Activated B cell treated with CpG ODN at 0.5 μM for 24 hours (primary cell): ENCODE measurements at regions not wholly inside any gene's neighbourhood (a gene's known extent, or its start where the extent isn't known, plus 50 kb on each side); places are given as distances from the start of the nearest gene placed in this dataset.

Experiments used
- ATAC-seq: fragments of 200-7000 bp; cut with Tn5 transposase; one replicate; pipeline ENCODE4 v1.10.0; 2021; ENCODE audit warnings: low read depth, mild to moderate bottlenecking, moderate library complexity
- CTCF ChIA-PET: fragments of 350-600 bp; sonication (Branson Sonifier 250); formaldehyde crosslinking; loops from one replicate; lab custom pipeline; 2021; ENCODE audit warnings: antibody characterized with exemption; lab: Charles Lee
- POLR2A ChIA-PET: fragments of 350-600 bp; sonication (Branson Sonifier 250); formaldehyde crosslinking; loops from one replicate; lab custom pipeline; 2021; ENCODE audit warnings: antibody characterized with exemption; lab: Charles Lee
- DNase-seq: peaks from one replicate; pipeline ENCODE4 v3.0.0; 2022
- H3K27ac Mint-ChIP-seq: one replicate; pipeline ENCODE4 v1.8.0; 2020; ENCODE audit warnings: mixed read lengths
- H3K27me3 Mint-ChIP-seq: one replicate; pipeline ENCODE4 v1.8.0; 2021; ENCODE audit warnings: mixed read lengths
- H3K36me3 Mint-ChIP-seq: one replicate; pipeline ENCODE4 v1.8.0; 2021; ENCODE audit warnings: low read depth, mixed read lengths
- H3K4me1 Mint-ChIP-seq: one replicate; pipeline ENCODE4 v1.8.0; 2021; ENCODE audit warnings: mixed read lengths
- H3K4me3 Mint-ChIP-seq: one replicate; pipeline ENCODE4 v1.8.0; 2020; ENCODE audit warnings: mild to moderate bottlenecking, mixed read lengths
- H3K9me3 Mint-ChIP-seq: one replicate; pipeline ENCODE4 v1.8.0; 2020; ENCODE audit warnings: mixed read lengths
- CTCF ChIP-seq: fragments of 200-600 bp; IDR thresholded peaks from one replicate; pipeline ENCODE4 v1.8.0; 2022; ENCODE audit warnings: antibody characterized with exemption, mild to moderate bottlenecking
- intact Hi-C: fragments of 100-400 bp; cut with micrococcal nuclease; formaldehyde crosslinking; loops from one replicate; pipeline ENCODE4 v1.15.1; 2024

DNA sequence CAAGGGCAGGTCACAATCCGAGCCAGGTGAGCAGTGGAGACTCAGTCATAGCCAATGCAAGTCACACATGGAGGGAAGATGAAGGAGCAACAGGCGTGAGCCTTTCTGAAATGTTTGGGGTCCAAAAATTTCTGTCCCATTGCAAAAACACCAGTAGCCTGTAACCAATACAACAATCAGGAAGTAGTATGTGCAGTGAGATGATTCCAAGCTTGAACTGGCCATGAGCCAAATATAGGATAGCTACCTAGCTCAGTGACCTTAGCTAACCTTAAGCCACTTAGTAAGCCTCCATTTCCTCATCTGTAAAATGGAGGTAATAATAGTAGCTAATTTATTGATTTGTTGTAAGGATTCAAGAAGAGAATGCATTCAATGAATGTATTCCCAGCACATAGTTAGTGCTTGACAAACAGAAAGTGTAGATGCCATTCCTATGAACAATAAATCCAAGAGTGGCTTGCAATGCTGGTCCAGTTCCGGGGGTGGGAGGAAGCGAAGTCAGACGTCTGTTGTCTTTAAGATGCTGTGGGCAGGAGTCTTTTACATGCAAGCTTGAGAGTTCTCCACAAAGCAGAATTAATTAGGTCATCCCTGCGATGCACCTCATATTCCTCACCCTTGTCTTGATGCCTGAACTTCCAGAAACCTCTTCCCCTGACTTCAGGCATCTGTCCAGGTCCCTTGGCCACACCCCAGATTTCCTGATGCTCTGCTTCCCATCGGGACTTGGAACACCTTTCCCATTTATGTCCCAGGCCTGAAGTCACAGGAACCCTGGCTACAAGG is 195.7 kb upstream of the UBL3 start:
- TF ChIP-seq CTCF = no peak
- no peak for DNase-seq
- Mint-ChIP-seq H3K4me1 (no peaks in the 10 kb centered on the region), H3K36me3 (no peaks in the 10 kb centered on the region), H3K27ac (no peak overlapping the region), H3K27me3 (no peaks in the 10 kb centered on the region), H3K9me3 (no peaks in the 10 kb centered on the region), H3K4me3 (no peak overlapping the region)
- intact Hi-C loops = no loop called here
- ATAC-seq = no peak
- ChIA-PET CTCF (no interaction called here), POLR2A (no interaction called here)

DNA sequence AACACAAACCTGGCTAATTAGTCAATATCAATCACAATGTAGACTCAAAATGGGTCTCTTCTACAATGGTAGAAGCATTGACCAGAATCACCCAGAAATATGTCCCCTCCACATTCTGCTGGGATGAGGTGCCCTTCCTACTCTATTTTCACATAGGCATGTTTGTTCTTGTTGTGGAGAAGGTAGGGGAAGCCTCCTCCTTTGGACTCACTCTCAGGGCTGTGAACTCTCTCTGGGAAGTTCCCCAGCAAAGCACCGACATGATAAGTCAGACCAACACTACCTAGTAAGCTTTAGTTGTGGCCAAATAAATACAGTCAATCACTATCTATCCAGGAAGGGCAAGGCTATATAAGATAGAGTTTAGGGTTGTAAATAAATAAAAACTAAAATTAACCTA is 194.5 kb upstream of the UBL3 start:
- Mint-ChIP-seq H3K4me1 (no peaks in the 10 kb centered on the region), H3K27ac (no peak overlapping the region), H3K4me3 (no peak overlapping the region), H3K27me3 (peaks cover 7% of the 10 kb centered on the region), H3K36me3 (no peaks in the 10 kb centered on the region), H3K9me3 (no peaks in the 10 kb centered on the region)
- ChIA-PET CTCF (no interaction called here), POLR2A (no interaction called here)
- no peak for ATAC-seq
- intact Hi-C loops = no loop called here
- TF ChIP-seq CTCF = no peak
- no peak for DNase-seq

- POLR2A ChIA-PET = no interaction called here
- Mint-ChIP-seq H3K27me3 (peaks cover 12% of the 10 kb centered on the region), H3K4me3 (no peak overlapping the region), H3K36me3 (no peaks in the 10 kb centered on the region), H3K27ac (no peak overlapping the region), H3K9me3 (no peaks in the 10 kb centered on the region), H3K4me1 (no peaks in the 10 kb centered on the region)
- no peak for DNase-seq
- no peak for ATAC-seq
- no peak for TF ChIP-seq CTCF
- CTCF ChIA-PET = no interaction called here
- intact Hi-C loops = no loop called here
Measured at GRCh38 chr13:30043631-30043925, 193.2 kb upstream of the UBL3 start.

GRCh38 chr13:30042891-30043630 is 192.6 kb upstream of the UBL3 start:
- Mint-ChIP-seq H3K4me1 (no peaks in the 10 kb centered on the region), H3K36me3 (no peaks in the 10 kb centered on the region), H3K4me3 (no peak overlapping the region), H3K27me3 (peaks cover 16% of the 10 kb centered on the region), H3K9me3 (no peaks in the 10 kb centered on the region), H3K27ac (no peak overlapping the region)
- TF ChIP-seq CTCF = no peak
- CTCF ChIA-PET = no interaction called here
- intact Hi-C loops = no loop called here
- POLR2A ChIA-PET = no interaction called here
- ATAC-seq (no peak), DNase-seq (no peak)

DNA sequence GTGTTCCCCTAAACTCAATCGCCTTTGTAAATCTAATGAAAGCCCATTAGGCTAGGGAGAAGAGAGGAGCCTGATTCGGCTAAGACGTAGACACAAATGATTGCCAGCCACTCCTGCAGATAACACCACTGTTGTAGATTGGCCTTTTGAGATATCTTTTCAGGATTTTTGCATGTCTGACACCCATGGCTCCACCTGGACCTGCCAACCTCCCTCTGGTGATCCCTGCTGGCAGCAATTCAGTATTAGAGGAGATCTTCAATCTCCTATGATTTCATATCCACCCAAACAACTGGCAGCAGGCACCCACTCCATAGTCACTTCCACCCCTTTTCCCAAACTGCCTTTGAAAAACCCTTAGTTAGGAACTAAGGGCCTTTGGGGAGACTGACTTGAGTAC is 191.9 kb upstream of the UBL3 start:
- ChIA-PET CTCF (no interaction called here), POLR2A (no interaction called here)
- Mint-ChIP-seq H3K4me3 (no peak overlapping the region), H3K27me3 (peaks cover 21% of the 10 kb centered on the region), H3K4me1 (no peaks in the 10 kb centered on the region), H3K9me3 (no peaks in the 10 kb centered on the region), H3K36me3 (no peaks in the 10 kb centered on the region), H3K27ac (no peak overlapping the region)
- no peak for TF ChIP-seq CTCF
- intact Hi-C loops = no loop called here
- ATAC-seq (no peak), DNase-seq (no peak)
